NCI-H146 treated with DMSO at 0.1 percent for 48 hours (cell line): ENCODE measurements at regions not wholly inside any gene's neighbourhood (a gene's known extent, or its start where the extent isn't known, plus 50 kb on each side); places are given as distances from the start of the nearest gene placed in this dataset.

ENCODE experiments used
- DNase-seq: peaks from one replicate; lab custom pipeline; 2025; ENCODE audit not compliant: unreplicated experiment; lab: John Stamatoyannopoulos, UW

- no peak for DNase-seq
Observed at GRCh38 chr12:84290168-84290567, 622.4 kb downstream of the SLC6A15 start.

GRCh38 chr12:84277986-84278385, 634.6 kb downstream of the SLC6A15 start:
- DNase-seq: no peak

GRCh38 chr12:84276215-84276614, 636.4 kb downstream of the SLC6A15 start:
- no peak for DNase-seq

GRCh38 chr12:84272324-84272723, 640.3 kb downstream of the SLC6A15 start:
- DNase-seq: no peak

- no peak for DNase-seq
Observed at GRCh38 chr12:84270470-84271140, 642.0 kb downstream of the SLC6A15 start.

GRCh38 chr12:84247931-84248330, 664.7 kb downstream of the SLC6A15 start:
- no peak for DNase-seq

- DNase-seq: no peak
Observed at GRCh38 chr12:84243686-84244085, 668.9 kb downstream of the SLC6A15 start.

GRCh38 chr12:84222841-84223240, 689.8 kb downstream of the SLC6A15 start:
- no peak for DNase-seq

GRCh38 chr12:84218406-84218805, 694.2 kb downstream of the SLC6A15 start:
- DNase-seq: no peak

- no peak for DNase-seq
Observed at GRCh38 chr12:84201976-84202375, 710.6 kb downstream of the SLC6A15 start.

- no peak for DNase-seq
Observed at GRCh38 chr12:84198294-84198946, 714.2 kb downstream of the SLC6A15 start.

GRCh38 chr12:84191779-84192178, 720.8 kb downstream of the SLC6A15 start:
- DNase-seq: no peak

GRCh38 chr12:84186433-84186832, 726.2 kb downstream of the SLC6A15 start:
- DNase-seq: no peak

GRCh38 chr12:84183576-84183975, 729.0 kb downstream of the SLC6A15 start:
- DNase-seq: no peak

GRCh38 chr12:84174115-84174514, 738.5 kb downstream of the SLC6A15 start:
- DNase-seq: no peak

GRCh38 chr12:84172823-84173424, 739.7 kb downstream of the SLC6A15 start:
- no peak for DNase-seq

GRCh38 chr12:84166812-84167211, 745.8 kb downstream of the SLC6A15 start:
- peak; percentile 20 for DNase-seq

- DNase-seq: no peak
Observed at GRCh38 chr12:84165998-84166571, 746.5 kb downstream of the SLC6A15 start.

- DNase-seq: no peak
Observed at GRCh38 chr12:84161296-84161695, 751.3 kb downstream of the SLC6A15 start.

GRCh38 chr12:84159260-84159659, 753.3 kb downstream of the SLC6A15 start:
- no peak for DNase-seq

- no peak for DNase-seq
Observed at GRCh38 chr12:84157170-84157569, 755.4 kb downstream of the SLC6A15 start.
